Aorta (tissue), 5 donors: ENCODE measurements at regions not wholly inside any gene's neighbourhood (a gene's known extent, or its start where the extent isn't known, plus 50 kb on each side); places are given as distances from the start of the nearest gene placed in this dataset.
A peak's percentile ranks its signal among the peaks of the same experiment; 100 is the strongest.
"Not testable (repeated sequence)": the region's sequence is repeated elsewhere in the genome, so short reads cannot be mapped to it uniquely, and the experiment has no call there.

Experiments used
- ATAC-seq: fragments of 200-7000 bp; cut with Tn5 transposase; one replicate; pipeline ENCODE4 v1.9.1; 2022; ENCODE audit warnings: moderate library complexity; ENCODE audit not compliant: low FRiP score
- DNase-seq, 2 donors: peaks; one replicate each; pipeline ENCODE4 v3.0.0-alpha.2; 2020
- H3K27ac ChIP-seq, 2 donors: one replicate each; pipeline ENCODE4 v1.5.1; 2013; ENCODE audit warnings: low read length in 2 of 2, mild to moderate bottlenecking in 2 of 2, moderate library complexity in 2 of 2, control low read depth in 1 of 2, inconsistent platforms in 1 of 2, low read depth in 1 of 2
- H3K27me3 ChIP-seq, 2 donors: one replicate each; pipeline ENCODE4 v1.6.1; 2013; ENCODE audit warnings: control low read depth in 1 of 2, low read length in 1 of 2, mild to moderate bottlenecking in 1 of 2, moderate library complexity in 1 of 2; ENCODE audit not compliant: insufficient read depth in 2 of 2, control insufficient read depth in 1 of 2
- H3K36me3 ChIP-seq, 2 donors: one replicate each; pipeline ENCODE4 v1.6.1; 2013; ENCODE audit warnings: control low read depth in 1 of 2, low read length in 1 of 2, mild to moderate bottlenecking in 1 of 2; ENCODE audit not compliant: insufficient read depth in 2 of 2, control insufficient read depth in 1 of 2
- H3K4me1 ChIP-seq, 2 donors: one replicate each; pipeline ENCODE4 v1.6.1; 2013; ENCODE audit warnings: low read length in 2 of 2, control low read depth in 1 of 2, mild to moderate bottlenecking in 1 of 2, moderate library complexity in 1 of 2; ENCODE audit not compliant: insufficient read depth in 2 of 2, control insufficient read depth in 1 of 2
- H3K4me3 ChIP-seq, 2 donors: one replicate each; pipeline ENCODE4 v1.5.1; 2013; ENCODE audit warnings: low read length in 2 of 2, control low read depth in 1 of 2, mild to moderate bottlenecking in 1 of 2
- H3K9me3 ChIP-seq: one replicate; pipeline ENCODE4 v1.6.1; 2013; ENCODE audit warnings: mild to moderate bottlenecking, low read length; ENCODE audit not compliant: control insufficient read depth
- WGBS, 2 donors: extraction: QIAGEN DNeasy Blood & Tissue Kit; methylation state at CpG; one replicate each; pipeline ENCODE4 v1.1.7; 2013; 5-methylcytosine and 5-hydroxymethylcytosine counted together
- intact Hi-C, 2 donors: fragments of 100-400 bp; cut with DNase I; formaldehyde crosslinking; loops; one replicate each; pipeline versions ENCODE4 v1.14.2 to v1.15.0; 2022
- donor health status: healthy with polysubstance abuse.
- donor health status: Bipolar disorder and iron deficiency.
- donor health status: DM: no; HTN: no; CAD: no.
- donor health status: DM: no; HTN: no; CAD: no.
- donor health status: DM: yes; HTN: yes; CAD: no.

DNA sequence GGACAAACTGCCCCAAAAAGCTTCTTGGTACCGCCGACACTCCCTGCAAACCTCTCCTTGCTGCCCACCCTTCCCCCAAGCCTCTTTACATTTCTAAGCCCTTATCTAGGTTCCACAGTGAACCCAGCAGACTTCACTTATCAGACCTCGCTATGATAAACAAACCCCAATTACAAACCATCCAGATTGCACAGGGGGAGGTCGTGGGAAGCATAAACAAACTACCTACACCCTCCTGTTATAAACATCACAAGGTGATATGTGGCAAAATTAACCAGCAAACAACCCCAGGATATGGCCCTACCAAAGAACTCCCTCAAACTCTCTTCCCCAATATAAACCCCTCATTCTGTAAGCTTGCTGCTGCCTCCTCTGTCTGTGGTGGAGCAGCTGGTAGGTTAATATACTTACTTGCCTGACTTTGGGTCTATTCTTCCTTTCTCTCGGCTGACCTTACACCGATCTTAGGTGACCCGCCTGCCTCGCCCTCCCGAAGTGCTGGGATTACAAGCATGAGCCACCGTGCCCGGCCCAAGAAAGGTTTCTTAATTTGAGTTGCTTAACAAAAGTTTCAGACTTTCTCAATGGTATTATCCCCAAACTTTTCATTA, 66.0 kb upstream of the TENM4 start:
- intact Hi-C loops = no loop called here
- Histone ChIP-seq H3K9me3 (no peaks in the 10 kb centered on the region), H3K4me3 (no peak overlapping the region), H3K4me1 (no peaks in the 10 kb centered on the region), H3K36me3 (no peaks in the 10 kb centered on the region), H3K27me3 (no peaks in the 10 kb centered on the region), H3K27ac (no peak overlapping the region)
- DNase-seq (no peak), ATAC-seq (no peak)
- WGBS, 2 donors = 82 to 88% methylated on average over 11 of the region's 11 CpGs

DNA sequence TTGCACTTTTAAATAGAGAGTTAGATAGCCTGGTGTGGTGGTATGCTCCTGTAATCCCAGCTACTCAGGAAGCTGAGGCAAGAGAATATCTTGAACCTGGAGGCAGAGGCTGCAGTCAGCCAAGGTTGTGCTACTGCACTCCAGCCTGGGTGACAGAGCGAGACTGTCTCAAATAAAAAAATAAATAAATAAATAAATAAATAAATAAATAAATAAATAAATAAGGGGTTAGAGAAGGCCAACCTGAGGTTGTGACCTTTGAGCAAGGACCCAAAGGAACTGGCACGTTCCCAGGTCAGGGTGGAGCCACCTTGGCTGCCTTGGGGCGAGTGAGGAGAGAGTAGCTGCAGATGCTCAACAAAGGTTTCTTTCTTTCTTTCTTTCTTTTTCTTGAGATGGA, 65.3 kb upstream of the TENM4 start:
- Histone ChIP-seq H3K36me3 (no peaks in the 10 kb centered on the region), H3K27me3 (no peaks in the 10 kb centered on the region), H3K27ac (no peak overlapping the region), H3K9me3 (no peaks in the 10 kb centered on the region), H3K4me1 (no peaks in the 10 kb centered on the region), H3K4me3 (no peak overlapping the region)
- no peak for ATAC-seq
- no peak for DNase-seq
- WGBS, 2 donors = 80 to 86% methylated on average over 3 of the region's 3 CpGs
- intact Hi-C loops = no loop called here

DNA sequence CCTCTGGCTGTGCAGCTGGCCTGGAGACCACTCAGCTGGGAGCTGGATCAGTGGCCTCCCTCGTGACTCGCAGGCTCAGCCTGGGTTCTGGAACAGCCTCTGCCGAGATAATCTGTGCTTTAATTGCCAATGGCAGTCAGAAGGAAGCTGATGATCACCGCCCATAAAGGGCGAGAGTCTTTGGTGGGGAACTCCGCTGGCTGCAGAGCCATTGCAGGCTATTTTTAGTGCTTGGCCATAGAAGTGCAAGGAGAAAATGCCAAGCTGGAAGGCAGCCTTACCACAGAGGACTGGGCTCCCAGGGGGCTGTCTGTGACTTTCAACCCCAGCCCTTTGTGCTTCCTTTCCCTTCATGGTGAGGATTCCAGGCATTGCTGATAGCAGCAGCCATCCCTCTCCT, 62.2 kb upstream of the TENM4 start:
- intact Hi-C loops = no loop called here
- WGBS, 2 donors = 2 to 5% methylated on average over 6 of the region's 6 CpGs
- Histone ChIP-seq H3K27me3 (no peaks in the 10 kb centered on the region), H3K27ac (no peak overlapping the region), H3K4me1 (no peaks in the 10 kb centered on the region), H3K9me3 (no peaks in the 10 kb centered on the region), H3K4me3 (no peak overlapping the region), H3K36me3 (no peaks in the 10 kb centered on the region)
- ATAC-seq (peak; percentile 68), DNase-seq (peak in 1 of 2 donors; percentile 66)

DNA sequence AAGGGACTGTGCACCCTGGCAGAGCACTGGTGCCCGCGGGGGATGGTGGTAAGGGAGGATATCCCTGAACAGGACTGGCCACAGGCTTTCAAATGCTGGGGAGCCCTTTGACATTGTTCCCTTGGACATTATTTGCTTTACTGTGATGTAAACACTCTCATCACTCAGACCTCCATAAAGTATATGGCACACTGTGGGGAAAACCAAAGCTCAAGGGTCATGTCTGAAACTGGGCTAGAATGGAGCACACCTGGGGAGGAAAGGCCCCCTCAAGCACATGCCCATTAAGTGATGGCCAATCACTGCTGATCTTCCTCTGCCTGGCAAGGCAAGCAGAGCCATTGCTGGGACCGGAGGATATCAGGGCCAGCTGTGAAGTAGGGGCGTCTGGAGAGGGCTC, 60.9 kb upstream of the TENM4 start:
- ATAC-seq = no peak
- no peaks in the 10 kb centered on the region for H3K36me3 ChIP-seq
- no peak overlapping the region for H3K4me3 ChIP-seq
- intact Hi-C loops = no loop called here
- DNase-seq = no peak
- H3K9me3 ChIP-seq = no peaks in the 10 kb centered on the region
- H3K27me3 ChIP-seq = no peaks in the 10 kb centered on the region
- no peak overlapping the region for H3K27ac ChIP-seq
- H3K4me1 ChIP-seq = no peaks in the 10 kb centered on the region
- WGBS, 2 donors = 88 to 96% methylated on average over 4 of the region's 4 CpGs

DNA sequence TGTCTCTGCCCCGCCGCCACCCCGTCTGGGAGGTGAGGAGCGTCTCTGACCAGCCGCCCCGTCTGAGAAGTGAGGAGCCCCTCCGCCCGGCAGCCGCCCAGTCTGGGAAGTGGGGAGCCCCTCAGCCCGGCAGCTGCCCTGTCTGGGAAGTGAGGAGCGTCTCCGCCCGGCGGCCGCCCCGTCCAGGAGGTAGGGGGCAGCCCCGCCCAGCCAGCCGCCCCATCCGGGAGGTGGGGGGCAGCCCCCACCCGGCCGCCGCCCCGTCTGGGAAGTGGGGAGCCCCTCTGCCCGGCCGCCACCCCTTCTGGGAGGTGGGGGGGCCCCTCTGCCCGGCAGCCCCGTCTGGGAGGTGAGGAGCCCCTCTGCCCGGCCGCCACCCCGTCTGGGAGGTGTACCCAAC, 59.1 kb upstream of the TENM4 start:
- ATAC-seq = not testable (repeated sequence)
- intact Hi-C loops = loop anchor here in 1 of 2 donors (10.0 kb wide), 1 partner anchor 855 kb away; no protein-coding TSS in a partner anchor

DNA sequence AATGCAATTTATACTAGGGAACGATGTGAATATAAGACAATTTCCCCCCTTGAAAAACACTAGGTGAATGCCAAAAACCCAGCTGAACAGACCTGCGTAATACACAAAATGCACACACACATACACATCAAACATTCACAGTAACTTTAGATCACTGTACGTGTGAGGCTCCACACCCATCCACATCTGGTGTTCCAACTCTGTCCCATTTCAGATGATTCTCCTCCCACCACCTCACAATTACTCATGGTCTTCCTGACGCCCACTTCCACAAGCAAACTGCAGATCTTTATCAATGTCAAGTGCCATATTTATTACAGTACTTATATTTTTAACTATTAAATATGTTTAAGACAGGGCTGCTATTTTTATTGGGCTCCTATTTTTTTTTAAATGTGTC, 57.8 kb upstream of the TENM4 start:
- H3K4me3 ChIP-seq = no peak overlapping the region
- no peaks in the 10 kb centered on the region for H3K36me3 ChIP-seq
- no peaks in the 10 kb centered on the region for H3K27me3 ChIP-seq
- 68 to 70% methylated on average over 4 of the region's 4 CpGs for WGBS, 2 donors
- no peaks in the 10 kb centered on the region for H3K9me3 ChIP-seq
- no peak for ATAC-seq
- DNase-seq = no peak
- intact Hi-C loops = loop anchor here in 1 of 2 donors (10.0 kb wide), 1 partner anchor 854 kb away; no protein-coding TSS in a partner anchor
- H3K27ac ChIP-seq = no peak overlapping the region
- H3K4me1 ChIP-seq = no peaks in the 10 kb centered on the region

More for the DNA sequence above, 59.1 kb upstream of the TENM4 start:
- not testable (repeated sequence) for H3K9me3 ChIP-seq, H3K36me3 ChIP-seq, H3K27me3 ChIP-seq, H3K27ac ChIP-seq, H3K4me1 ChIP-seq, H3K4me3 ChIP-seq, DNase-seq
- WGBS, 2 donors = 92 to 96% methylated on average over 19 to 30 of the region's 30 CpGs

DNA sequence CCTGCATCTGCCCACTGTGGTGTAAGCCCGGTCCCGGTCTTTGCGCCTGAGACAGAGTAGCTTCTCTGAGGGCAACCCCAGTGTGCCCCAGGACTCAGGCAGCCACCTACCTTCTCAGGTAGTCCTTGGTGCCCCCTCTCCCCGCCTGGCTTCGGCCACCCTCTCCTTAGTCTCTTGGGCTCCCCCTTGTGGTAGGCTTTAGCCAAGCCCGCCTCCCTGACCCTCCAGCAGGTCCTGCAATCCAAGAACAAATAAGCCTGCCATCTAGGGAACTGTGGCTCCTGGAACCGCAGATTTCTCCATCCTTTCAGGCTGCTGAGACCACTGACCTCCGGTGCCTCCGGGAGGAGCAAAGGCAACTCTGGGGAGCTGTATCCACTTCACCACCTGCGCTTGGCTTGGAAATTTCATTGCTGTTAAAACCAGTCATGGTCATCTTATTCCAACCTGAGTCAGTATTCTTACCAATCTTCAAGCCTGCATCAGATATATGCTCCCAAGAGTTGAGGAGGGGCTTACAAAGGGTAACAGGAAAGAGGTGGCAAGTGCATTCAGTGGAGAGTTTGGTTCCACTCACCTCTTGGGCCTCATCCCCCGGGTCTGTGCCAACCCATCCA, 52.8 kb upstream of the TENM4 start:
- 29 to 36% methylated on average over 11 of the region's 11 CpGs for WGBS, 2 donors
- intact Hi-C loops = loop anchor here (2.0 to 10.0 kb wide), 4 partner anchors 51 to 849 kb away; partner anchors contain the start of gene TENM4 (in 1 of the 2)
- Histone ChIP-seq H3K4me1 (no peaks in the 10 kb centered on the region), H3K27me3 (no peaks in the 10 kb centered on the region), H3K4me3 (no peak overlapping the region), H3K36me3 (no peaks in the 10 kb centered on the region), H3K9me3 (no peaks in the 10 kb centered on the region), H3K27ac (no peak overlapping the region)
- ATAC-seq (peak; percentile 79), DNase-seq (peak; percentile 70 to 86)

DNA sequence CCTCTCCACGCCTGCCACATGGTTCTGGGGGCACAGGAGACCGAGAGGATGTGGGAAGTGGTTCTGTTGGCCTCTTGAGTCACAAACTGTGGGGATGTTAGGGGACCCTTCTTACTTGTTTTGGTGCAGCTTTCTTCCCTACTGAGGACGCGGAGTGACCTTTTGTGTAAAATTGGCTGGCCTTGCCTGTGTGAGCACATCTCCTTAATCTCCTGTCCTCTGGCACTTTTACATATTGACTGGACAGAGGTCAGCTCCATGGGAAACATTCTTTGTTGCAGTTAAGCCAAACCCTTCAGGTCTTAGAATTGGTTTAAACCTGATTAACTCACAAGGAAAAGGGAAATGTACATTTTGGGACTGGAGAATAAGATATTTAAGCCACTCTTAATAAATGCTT, 51.2 kb upstream of the TENM4 start:
- ATAC-seq (no peak), DNase-seq (no peak)
- Histone ChIP-seq H3K27me3 (no peaks in the 10 kb centered on the region), H3K4me3 (no peak overlapping the region), H3K27ac (no peak overlapping the region), H3K9me3 (no peaks in the 10 kb centered on the region), H3K36me3 (no peaks in the 10 kb centered on the region), H3K4me1 (no peaks in the 10 kb centered on the region)
- WGBS, 2 donors = 74 to 96% methylated on average over 4 of the region's 4 CpGs
- intact Hi-C loops = loop anchor here (2.0 to 10.0 kb wide), 4 partner anchors 50 to 847 kb away; partner anchors contain the start of gene TENM4 (in 1 of the 2)
